Activated CD4-positive, alpha-beta T cell treated with anti-CD3 and anti-CD28 coated beads, Interleukin-2, amount 50 U/mL, for 1 hour (primary cell): ENCODE measurements at regions not wholly inside any gene's neighbourhood (a gene's known extent, or its start where the extent isn't known, plus 50 kb on each side); places are given as distances from the start of the nearest gene placed in this dataset.

Experiments
- DNase-seq: peaks from one replicate; pipeline ENCODE4 v3.0.0-alpha.2; 2020

DNA sequence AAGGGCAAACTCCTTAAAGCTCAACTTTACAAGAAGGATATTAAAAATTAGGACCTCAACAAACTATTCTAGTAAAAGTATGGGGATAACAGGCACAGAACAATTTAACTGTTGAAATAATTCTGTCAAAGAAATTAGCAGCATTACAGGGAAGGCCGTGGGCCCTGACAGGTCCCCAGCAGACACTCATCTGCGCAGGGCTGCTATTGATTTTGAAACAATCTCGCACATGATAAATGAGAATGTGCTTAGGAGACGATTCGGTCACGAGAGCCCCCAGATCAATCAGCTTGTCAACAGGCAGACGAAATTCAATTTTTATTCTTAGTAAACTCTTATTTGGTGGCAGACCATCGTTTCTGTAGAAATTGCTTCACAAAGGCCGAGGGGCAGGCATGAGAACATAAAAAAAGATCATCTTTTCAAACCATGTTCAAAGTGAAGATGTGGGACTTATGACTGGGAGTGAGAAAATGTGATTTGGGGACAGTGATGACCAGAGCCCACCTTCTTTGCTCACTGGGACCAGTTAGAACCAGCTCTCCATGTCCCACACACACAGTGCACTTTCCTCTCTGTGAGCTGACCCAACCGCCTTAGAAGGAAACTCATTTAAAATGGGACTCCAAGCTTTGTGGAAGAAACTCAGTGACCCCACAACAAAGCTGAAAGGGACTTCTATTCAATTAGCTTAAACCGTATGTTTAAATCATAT is 654.5 kb downstream of the TOX3 start:
- no peak for DNase-seq

- no peak for DNase-seq
These were observed 658.4 kb downstream of the TOX3 start for GRCh38 chr16:51888534-51888933.

DNA sequence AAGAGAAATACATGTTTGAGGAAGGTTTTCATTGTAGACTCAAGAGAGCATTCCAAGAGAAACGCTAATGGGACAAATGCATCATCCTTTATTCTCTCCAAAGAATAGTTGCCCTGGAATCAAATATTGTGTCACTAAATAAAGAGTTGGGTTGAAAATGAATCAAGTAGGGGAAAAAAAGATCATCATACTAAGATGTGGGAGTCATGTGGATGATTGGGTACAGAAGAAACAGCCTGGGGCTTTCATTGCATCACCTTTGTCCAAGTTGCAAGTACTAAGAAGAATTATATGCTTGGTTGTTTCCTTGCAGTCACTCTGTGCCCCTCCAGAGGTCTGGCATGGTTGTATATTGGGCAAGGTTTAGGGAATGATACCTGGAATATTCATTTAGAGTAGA is 658.9 kb downstream of the TOX3 start:
- no peak for DNase-seq

DNA sequence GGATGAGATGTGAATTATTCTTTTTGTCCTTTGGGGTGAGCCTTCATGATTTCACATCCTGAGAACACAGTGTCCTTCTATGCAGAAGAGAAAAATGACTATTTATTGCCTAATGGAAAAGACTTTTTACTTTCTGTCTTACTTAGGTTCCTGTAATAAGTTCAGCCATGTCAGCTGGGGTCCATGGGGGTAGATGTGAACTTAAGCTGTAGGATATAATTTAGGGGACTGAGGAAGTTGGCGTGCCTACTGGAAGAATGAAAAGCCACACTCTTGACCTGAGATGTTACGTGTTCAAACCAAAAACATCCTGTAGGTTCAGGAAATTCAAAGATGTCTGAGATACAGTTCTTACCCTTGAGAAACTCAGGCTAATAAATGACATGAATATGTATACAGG is 660.5 kb downstream of the TOX3 start:
- DNase-seq, result no peak

GRCh38 chr16:51884773-51885172 is 662.2 kb downstream of the TOX3 start:
- DNase-seq, result no peak

DNA sequence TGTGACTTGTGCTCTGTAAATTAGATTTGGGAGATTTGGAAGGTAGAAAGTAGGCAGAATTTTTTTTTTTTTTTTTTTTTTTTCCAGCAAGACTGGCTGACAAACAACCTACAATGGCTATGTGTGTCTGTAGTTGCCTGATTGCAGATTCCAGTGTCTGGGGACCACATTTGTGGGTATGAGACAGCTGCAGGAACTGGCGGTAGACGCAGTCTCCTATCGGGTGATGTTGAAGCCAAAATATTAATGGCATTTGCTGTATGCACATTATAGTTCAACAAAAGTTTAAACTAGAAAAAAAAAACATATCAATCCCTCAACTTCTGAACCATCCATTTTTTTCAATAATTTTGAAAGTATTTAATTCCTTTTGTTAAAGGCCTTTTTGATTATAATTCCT is 665.2 kb downstream of the TOX3 start:
- DNase-seq, result no peak

DNA sequence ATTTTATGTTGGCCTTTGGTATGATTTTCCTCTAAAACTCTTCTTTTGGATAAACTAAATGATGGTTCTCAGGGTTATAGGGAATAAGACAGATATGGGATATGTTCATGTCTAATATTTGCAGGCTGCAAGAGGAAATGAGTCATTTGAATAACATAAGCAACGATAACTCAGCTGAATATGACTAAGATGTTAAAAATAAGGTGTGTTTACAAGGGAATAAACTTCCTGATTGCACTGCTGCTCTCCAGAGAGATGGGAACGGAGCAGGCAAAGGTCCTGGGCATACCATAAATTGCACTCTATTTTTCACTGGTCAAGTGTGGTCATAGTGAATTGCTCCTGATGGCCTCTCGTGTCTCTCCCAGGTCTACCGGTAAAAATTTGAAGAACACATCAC is 666.2 kb downstream of the TOX3 start:
- DNase-seq, result no peak

- DNase-seq, result no peak
These were observed 669.3 kb downstream of the TOX3 start for GRCh38 chr16:51877686-51878085.

GRCh38 chr16:51876934-51877333 is 670.0 kb downstream of the TOX3 start:
- no peak for DNase-seq

- DNase-seq, result no peak
These were observed 670.4 kb downstream of the TOX3 start for GRCh38 chr16:51876601-51876875.

GRCh38 chr16:51875834-51876600 is 670.9 kb downstream of the TOX3 start:
- no peak for DNase-seq

DNA sequence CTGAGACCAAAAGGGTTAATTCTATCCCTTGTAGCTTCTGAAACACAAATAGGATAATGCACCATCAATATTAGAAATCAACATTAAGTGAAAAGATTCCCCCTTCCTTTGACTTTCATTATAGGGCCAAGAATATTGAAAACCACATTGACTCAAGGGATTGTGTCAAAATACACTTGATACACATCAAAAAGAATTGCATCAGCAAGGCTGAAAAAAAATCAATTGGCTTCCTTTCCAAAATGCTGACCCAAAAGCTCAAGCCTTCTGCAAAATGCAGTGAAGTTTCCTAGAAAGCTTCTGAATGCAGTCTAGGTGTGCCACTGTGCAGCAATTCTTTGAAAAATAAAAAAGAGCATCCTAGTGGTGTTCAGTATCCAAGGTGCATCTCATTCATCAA is 674.4 kb downstream of the TOX3 start:
- DNase-seq, result no peak

- no peak for DNase-seq
These were observed 676.6 kb downstream of the TOX3 start for GRCh38 chr16:51870296-51870854.

- no peak for DNase-seq
These were observed 677.8 kb downstream of the TOX3 start for GRCh38 chr16:51869176-51869575.

GRCh38 chr16:51868631-51869030 is 678.3 kb downstream of the TOX3 start:
- DNase-seq, result no peak

DNA sequence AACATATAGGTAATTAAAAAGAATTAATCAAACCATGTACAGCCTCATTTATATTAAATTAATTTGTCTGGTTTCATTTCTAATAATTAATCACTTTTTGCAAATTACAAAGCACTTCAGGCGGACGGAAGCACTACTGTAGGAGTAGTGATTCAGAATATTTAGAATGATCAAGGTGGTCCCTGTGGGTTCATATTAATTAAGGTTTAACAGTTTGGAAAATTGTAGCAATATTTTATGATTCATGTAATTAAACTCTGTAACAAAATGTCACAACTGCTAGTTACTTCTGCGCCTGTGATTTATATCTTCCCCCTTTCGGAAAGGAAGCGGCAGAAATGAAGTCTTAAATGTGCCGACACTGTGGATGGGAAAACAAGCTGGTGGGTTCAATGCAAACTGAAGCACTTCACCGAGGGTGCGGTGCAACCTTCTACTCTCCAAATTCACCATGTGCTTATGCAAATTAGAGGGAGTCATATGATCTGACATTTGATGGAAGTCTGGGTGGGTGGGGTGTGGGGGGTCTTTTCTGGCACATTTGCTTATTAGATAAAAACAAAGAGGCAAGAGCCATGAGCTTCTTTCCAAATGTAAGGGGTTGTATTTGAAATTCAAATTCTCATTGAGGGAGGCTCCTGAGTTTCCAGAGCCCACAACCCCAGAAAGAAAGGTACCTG is 679.4 kb downstream of the TOX3 start:
- no peak for DNase-seq

GRCh38 chr16:51864575-51864974 is 682.4 kb downstream of the TOX3 start:
- DNase-seq, result no peak

- DNase-seq, result no peak
These were observed 692.5 kb downstream of the TOX3 start for GRCh38 chr16:51854401-51854951.

- DNase-seq, result no peak
These were observed 693.4 kb downstream of the TOX3 start for GRCh38 chr16:51853586-51853985.

DNA sequence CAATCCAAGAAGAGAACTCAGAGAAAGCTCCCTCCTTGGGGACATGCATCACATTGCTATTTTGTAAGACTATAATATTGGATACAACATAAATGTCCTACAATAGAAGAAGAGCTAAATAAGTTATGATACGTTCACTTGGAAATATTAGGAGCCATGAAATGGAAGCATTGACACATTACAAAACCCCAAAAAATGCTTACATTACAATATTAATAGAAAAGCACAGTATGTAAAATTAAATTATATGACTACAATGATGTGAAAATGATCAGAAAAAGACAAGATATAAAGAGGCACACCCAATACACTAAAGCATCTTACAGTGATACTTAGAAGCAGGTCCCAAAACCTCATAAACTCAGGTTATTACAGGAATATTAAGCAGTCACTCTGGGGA is 694.1 kb downstream of the TOX3 start:
- no peak for DNase-seq

- no peak for DNase-seq
These were observed 695.8 kb downstream of the TOX3 start for GRCh38 chr16:51851111-51851510.

- no peak for DNase-seq
These were observed 697.2 kb downstream of the TOX3 start for GRCh38 chr16:51849715-51850114.

- no peak for DNase-seq
These were observed 694.7 kb upstream of the SALL1 start for GRCh38 chr16:51845586-51846305.
